ENCODE measurements at regions not wholly inside any gene's neighbourhood (a gene's known extent, or its start where the extent isn't known, plus 50 kb on each side); places are given as distances from the start of the nearest gene placed in this dataset.

DNA sequence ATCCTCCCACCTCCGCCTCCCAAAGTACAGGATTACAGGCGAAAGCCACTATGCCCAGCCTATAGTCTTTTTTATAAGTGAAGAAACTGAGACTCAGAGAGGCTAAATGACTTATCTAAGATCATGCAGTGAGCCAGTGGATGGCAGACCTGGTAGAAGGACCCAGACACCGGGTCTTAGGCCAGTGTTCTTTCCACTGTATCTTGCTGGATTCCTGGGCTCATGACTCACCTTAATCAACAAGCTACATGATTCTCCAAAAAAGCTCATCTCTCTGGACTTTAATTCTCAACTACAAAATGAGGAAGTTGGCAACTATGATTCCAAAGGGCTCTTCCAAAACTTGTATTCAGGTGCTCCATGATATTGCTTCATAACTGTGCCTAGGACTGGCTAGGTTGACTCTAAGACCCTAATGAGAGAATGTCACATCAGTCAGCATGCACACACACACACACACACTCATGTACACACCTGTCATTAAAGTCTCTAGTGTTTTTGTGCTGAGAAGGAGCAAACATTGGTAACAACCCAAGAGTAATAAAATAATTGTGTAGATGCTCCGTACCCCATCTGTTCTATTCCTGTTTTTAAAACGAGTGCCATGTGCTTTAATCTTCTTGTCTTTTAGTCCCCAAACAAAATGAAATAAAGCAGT lies 89.7 kb upstream of the SLC4A7 start:
- 0% methylated on average over 5 of the region's 5 CpGs for WGBS (ENCODE audit: insufficient coverage, low coverage, missing lambda C conversion rate)
- in situ Hi-C loops (cut with MboI) = no loop called here
- H3K4me2 ChIP-seq (ENCODE audit: insufficient read depth, low read length) = no peak overlapping the region

More for the DNA sequence above, 89.7 kb upstream of the SLC4A7 start:
- ATAC-seq = no peak
- FAIRE-seq = no peak
- H3K79me2 ChIP-seq (ENCODE audit: control insufficient read depth, insufficient read depth, low read length) = no peaks in the 10 kb centered on the region
- H3K4me1 ChIP-seq (replicated peaks in 1 of 2; ENCODE audit: control insufficient read depth in 2 of 2, insufficient read depth in 2 of 2, low read length in 2 of 2) = no peaks in the 10 kb centered on the region
- intact Hi-C loops (cut with micrococcal nuclease) = no loop called here
- no peaks in the 10 kb centered on the region for H3K36me3 ChIP-seq (ENCODE audit: control insufficient read depth, insufficient read depth, low read length)
- H4K20me1 ChIP-seq (replicated peaks; ENCODE audit: control insufficient read depth, insufficient read depth, low read length) = no peaks in the 10 kb centered on the region
- BruUV-seq (replicated peaks) = no TSS peak
- no peak for DNase-seq (ENCODE audit: extremely low read depth in 1 of 4, low spot score in 3 of 4)
- ChIA-PET POLR2A (interaction anchor here (1.5 kb wide), 1 partner anchor 17 kb away, joined by 4 read pairs; no protein-coding TSS in a partner anchor), CTCF (ENCODE audit: low intra/inter-chr PET ratio) (no interaction called here)
- H3K4me3 ChIP-seq = no peak overlapping the region
- TF ChIP-seq CCAR2 (IDR thresholded peaks at IDR 0.05; ENCODE audit: low read depth, low read length) (no peak), ZNF584 (CRISPR knock-in tag; IDR thresholded peaks at IDR 0.05; ENCODE audit: low read depth) (no peak), SRSF3 (IDR thresholded peaks at IDR 0.05; ENCODE audit: insufficient read depth, low read length) (no peak), PPARD (CRISPR knock-in tag; IDR thresholded peaks at IDR 0.05) (no peak), NCOR1 (IDR thresholded peaks at IDR 0.05) (no peak), NFXL1 (CRISPR knock-in tag; IDR thresholded peaks at IDR 0.05) (no peak), NFE2L1 (tag; IDR thresholded peaks at IDR 0.05; ENCODE audit: borderline replicate concordance, low read depth) (no peak), KDM2B (CRISPR knock-in tag; IDR thresholded peaks at IDR 0.05) (no peak), ZNF586 (CRISPR knock-in tag; conservative IDR thresholded peaks at IDR 0.05) (no peak), CSDE1 (IDR thresholded peaks at IDR 0.05) (no peak)
- TF ChIP-seq, protein P1, sequence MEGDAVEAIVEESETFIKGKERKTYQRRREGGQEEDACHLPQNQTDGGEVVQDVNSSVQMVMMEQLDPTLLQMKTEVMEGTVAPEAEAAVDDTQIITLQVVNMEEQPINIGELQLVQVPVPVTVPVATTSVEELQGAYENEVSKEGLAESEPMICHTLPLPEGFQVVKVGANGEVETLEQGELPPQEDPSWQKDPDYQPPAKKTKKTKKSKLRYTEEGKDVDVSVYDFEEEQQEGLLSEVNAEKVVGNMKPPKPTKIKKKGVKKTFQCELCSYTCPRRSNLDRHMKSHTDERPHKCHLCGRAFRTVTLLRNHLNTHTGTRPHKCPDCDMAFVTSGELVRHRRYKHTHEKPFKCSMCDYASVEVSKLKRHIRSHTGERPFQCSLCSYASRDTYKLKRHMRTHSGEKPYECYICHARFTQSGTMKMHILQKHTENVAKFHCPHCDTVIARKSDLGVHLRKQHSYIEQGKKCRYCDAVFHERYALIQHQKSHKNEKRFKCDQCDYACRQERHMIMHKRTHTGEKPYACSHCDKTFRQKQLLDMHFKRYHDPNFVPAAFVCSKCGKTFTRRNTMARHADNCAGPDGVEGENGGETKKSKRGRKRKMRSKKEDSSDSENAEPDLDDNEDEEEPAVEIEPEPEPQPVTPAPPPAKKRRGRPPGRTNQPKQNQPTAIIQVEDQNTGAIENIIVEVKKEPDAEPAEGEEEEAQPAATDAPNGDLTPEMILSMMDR (IDR thresholded peaks at IDR 0.05 in 2 of 3, conservative IDR thresholded peaks at IDR 0.05 in 1 of 3; ENCODE audit: insufficient read depth in 2 of 3, low read depth in 1 of 3, low read length in 3 of 3) = no peak
- TF ChIP-seq, protein P2, sequence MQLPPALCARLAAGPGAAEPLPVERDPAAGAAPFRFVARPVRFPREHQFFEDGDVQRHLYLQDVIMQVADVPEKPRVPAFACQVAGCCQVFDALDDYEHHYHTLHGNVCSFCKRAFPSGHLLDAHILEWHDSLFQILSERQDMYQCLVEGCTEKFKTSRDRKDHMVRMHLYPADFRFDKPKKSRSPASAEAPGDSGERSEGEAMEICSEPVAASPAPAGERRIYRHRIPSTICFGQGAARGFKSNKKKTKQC (CRISPR knock-in tag; IDR thresholded peaks at IDR 0.05) = no peak
- H3K9ac ChIP-seq (ENCODE audit: insufficient read depth in 1 of 2, low read depth in 2 of 2, low read length in 2 of 2) = no peak overlapping the region
- no peaks in the 10 kb centered on the region for H3K9me1 ChIP-seq (ENCODE audit: control insufficient read depth, insufficient read depth, low read length)
- no peak overlapping the region for H3K27ac ChIP-seq (ENCODE audit: extremely low read depth, low read depth, low read length)
- H3K9me3 ChIP-seq (replicated peaks; ENCODE audit: control insufficient read depth, insufficient read depth, low read depth, low read length) = no peaks in the 10 kb centered on the region
- H3K27me3 ChIP-seq (ENCODE audit: control insufficient read depth in 2 of 2, insufficient read depth in 2 of 2, low read length in 2 of 2) = no peaks in the 10 kb centered on the region
- H2AFZ ChIP-seq (ENCODE audit: low read depth, low read length) = no peak overlapping the region
